Activated T-cell treated with anti-CD3 and anti-CD28 coated beads for 48 hours (primary cell): ENCODE measurements at regions not wholly inside any gene's neighbourhood (a gene's known extent, or its start where the extent isn't known, plus 50 kb on each side); places are given as distances from the start of the nearest gene placed in this dataset.
"Not testable (repeated sequence)": the region's sequence is repeated elsewhere in the genome, so short reads cannot be mapped to it uniquely, and the experiment has no call there.

ENCODE experiments used
- DNase-seq: peaks from one replicate; pipeline ENCODE4 v3.0.0-alpha.2; 2020; ENCODE audit warnings: low read depth

GRCh38 chr12:40431169-40431568 lies 206.4 kb downstream of the LRRK2 start:
- no peak for DNase-seq

DNA sequence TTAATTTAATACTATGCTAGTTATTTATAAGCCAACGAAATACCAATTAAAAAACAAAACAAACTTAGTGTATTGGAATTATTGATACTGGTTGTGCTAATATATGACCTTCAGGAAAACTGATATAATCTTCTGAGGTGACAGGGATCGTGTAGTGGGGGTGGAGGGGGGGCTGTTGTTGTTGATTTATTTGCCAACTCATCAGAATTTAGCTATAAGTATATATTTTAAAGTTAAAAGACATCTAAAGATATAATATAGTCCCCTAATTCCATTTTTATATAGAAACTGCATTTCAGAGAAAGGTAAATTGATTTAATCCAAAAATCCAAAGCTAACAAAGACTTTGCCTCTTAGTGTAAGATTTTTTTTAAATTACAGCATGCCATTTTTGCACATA lies 210.5 kb downstream of the LRRK2 start:
- DNase-seq: no peak

GRCh38 chr12:40435951-40436350 lies 211.2 kb downstream of the LRRK2 start:
- no peak for DNase-seq

- no peak for DNase-seq
Measured at GRCh38 chr12:40436564-40436963, 211.8 kb downstream of the LRRK2 start.

DNA sequence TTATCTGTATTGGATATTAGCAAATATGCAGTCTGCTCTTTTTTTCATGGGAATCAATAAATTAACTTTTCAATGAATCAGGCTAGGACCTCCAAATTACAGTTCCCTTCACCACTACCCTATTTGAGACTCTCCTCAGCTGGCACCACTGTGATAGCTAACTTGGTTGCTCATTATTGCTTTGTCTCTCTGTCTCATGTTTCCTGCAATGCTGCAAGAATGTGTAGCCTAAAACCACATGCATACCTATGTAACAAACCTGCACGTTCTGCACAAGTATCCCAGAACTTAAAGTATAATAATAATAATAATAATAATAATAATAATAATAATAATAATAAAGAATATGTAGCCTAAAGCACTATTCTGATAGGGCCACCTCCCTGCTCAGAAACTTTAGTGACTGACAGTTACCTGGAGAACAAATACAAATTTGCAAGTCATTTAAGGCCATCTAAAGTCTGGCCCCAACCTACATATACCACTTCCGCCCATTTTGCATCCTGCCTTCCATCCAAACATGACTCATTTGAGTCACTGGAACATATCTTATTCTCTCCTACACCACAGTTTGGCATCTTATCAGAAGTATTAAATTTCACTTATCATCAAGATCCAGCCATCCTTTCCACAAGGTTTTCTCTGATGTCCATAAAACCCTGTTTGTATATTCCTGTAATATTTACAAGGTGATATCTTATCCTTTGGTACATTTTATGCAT lies 215.1 kb downstream of the LRRK2 start:
- no peak for DNase-seq

DNA sequence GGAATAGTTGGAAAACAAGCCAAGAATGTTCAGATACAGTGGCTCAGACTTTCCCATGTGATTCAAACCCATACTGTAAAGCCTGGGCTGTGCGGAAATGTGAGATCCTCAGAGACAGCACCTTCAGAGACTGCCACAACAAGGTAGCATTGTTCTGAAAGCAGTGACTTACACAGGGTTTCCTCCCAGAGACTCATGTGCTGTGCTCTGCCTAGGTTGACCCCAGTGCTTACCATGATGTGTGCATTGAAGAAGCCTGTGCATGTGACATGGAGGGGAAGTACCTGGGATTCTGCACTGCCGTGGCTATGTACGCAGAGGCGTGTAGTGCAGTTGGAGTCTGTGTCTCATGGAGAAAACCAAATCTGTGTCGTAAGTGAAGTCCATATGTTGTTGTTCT lies 219.4 kb downstream of the LRRK2 start:
- DNase-seq: no peak

- DNase-seq: no peak
Measured at GRCh38 chr12:40446385-40446784, 221.6 kb downstream of the LRRK2 start.

- not testable (repeated sequence) for DNase-seq
Measured at GRCh38 chr12:40448523-40448922, 223.7 kb downstream of the LRRK2 start.

- DNase-seq: no peak
Measured at GRCh38 chr12:40451661-40452060, 226.9 kb downstream of the LRRK2 start.

DNA sequence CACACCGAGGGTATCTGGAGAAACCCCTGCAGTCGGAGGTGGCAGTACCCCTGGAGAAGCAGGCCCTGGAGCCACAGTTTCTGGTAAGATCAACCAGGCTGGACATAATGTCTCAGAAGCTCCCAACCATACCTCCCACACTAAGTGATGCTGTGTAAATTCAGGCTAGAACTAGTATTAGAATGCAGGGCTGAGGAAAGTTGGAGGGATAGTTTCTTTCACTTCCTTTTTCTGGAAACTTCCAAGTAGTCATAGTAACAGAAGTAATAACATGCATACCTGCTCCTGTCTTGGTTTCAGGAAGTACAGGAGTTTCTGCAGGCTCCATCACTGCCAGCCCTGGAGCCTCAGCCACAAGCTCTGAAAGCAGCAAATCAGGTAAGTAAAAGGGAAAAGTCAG lies 228.1 kb upstream of the CNTN1 start:
- DNase-seq: no peak

- DNase-seq: no peak
Measured at GRCh38 chr12:40469736-40470135, 222.5 kb upstream of the CNTN1 start.

DNA sequence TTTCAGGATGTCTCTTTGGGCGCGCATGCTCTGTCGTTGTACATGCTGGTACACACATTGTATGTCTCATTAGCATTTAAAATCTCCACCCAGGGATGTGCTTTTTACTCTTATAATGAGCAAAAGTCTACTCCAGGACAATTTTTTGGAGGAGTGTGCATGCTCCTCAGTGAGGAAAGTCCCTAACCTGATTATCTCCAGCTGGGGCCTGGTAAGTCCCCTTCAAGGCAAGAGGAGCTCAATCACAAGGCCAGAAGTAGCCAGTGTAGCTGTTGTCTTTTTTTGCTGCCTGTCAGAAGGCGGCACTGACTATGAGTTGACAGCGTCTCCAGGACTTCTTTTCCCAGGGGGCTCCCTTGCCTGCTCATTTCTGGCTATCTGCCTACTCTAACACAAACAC lies 218.3 kb upstream of the CNTN1 start:
- DNase-seq: no peak

DNA sequence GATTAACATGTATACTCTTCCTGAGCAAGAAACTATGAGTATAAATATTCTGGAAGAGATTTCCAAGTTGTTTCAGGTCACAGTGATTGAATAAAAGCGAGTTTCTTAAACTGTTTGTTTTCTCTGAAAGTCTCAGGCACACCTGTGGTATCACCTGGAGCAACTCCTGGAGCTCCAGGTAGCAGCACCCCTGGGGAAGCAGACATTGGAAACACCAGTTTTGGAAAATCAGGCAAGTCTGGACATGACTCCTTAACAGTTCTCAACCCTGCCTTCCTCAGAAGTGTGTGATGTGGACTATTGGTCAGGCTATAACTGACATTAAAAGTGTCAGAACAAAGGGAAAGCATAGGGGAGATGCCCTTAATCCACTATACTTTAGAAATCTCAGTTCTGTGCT lies 217.6 kb upstream of the CNTN1 start:
- DNase-seq: no peak

DNA sequence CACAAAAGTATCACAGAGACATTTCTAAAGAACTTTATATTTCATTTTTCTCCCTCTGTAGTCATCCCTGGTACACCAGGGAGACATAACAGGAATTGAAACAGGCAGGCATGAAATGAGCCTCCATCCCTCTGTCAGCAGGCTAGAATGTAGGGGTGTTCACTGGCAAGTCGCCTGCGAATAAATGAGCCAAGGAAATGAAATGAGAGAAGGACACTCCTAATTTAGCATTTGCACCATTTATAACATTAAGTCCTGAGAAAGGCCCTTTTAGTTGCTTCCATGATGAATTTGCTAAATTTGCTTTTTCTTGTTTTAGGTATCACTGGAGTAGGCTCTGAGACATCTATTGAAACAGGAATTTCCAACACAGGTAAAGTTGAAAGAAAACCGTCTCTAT lies 192.4 kb upstream of the CNTN1 start:
- DNase-seq: no peak

DNA sequence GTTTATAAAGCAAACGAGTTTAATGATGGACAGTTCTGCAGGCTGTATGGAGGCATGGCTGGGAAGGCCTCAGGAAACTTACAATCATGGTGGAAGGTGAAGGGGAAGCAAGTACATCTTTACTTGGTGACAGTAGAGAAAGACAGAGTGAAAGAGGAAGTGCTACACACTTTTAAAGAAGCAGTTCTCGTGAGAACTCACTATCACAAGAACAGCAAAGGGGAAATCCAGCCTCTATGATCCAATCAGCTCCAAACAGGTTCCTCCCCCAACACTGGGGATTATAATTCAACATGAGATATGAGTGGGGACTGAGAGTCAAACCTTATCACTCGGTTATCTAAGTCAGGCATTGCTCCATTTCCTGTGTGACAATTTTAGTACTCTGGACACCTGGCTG lies 189.9 kb upstream of the CNTN1 start:
- DNase-seq: no peak

DNA sequence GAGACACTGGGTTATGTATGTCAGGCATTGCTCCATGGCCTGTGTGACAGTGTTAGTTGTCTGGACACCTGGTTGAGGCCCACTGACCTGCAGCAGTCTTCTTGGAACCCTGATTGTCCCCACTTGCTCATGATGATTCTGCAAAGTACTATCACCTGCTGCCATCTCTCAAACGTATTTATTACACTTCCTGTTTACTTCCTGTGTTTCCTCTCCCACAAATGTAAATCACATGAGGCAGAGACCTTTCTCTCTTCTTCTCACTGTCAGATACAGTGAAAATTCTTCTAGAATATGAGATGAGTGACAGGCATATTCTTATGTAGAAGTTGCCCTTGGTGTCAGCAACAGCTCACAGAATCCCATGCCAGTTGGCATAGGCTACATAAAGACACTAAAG lies 186.9 kb upstream of the CNTN1 start:
- DNase-seq: no peak

- no peak for DNase-seq
Measured at GRCh38 chr12:40508421-40508820, 183.8 kb upstream of the CNTN1 start.

DNA sequence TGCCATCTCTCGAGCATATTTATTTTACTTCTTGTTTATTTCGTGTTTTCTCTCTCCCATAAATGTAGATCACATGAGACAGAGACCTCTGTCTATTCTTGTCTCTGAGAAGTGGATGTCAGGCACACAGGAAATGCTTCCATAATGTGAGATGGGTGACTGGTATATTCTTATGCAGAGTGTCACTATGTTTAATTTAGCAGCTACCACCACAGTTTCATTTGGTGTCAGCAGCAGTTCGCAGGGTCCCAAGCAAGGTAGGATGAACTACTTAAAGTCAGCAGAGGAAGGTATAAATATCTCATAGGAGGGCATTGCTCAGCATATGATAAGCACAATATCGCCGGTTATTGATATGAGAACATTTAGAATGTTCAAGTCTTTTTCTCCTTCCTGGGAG lies 180.9 kb upstream of the CNTN1 start:
- DNase-seq: no peak

DNA sequence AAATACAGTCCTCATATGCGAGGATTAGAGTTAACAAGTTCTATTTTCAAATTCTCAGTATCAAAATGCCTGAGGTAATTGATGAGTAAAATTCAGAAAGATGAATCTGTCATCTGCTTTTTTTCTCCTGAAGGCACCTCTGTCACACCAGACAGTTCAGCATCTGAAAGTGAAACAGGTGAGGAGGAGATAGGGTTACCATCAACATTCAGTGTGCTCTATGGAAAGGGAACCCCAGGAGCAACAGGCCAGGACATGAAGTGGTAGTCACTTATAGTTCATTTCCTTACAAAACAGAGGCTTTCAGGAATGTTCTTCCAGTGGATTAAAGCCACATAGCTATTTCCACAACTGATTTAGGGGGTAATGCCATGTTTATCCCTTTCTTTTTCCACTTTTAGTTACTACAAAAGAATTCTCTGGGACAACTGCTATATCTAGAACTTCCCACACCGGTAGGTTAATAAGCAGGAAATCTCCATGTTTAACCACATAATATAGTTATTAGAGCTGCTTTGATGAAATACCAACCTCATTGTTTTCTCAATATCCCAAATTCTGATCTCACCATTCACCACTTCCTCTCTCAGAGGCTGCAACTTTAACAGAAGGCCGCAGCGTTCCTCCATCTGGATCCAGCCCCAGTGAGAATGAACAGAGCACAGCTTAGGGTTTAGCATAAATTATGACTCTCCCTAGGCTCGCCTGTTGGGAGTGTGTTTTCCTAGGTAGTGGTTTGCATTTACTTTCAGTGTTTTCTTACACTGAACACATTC lies 177.0 kb upstream of the CNTN1 start:
- no peak for DNase-seq

- DNase-seq: no peak
Measured at GRCh38 chr12:40522837-40523236, 169.4 kb upstream of the CNTN1 start.

DNA sequence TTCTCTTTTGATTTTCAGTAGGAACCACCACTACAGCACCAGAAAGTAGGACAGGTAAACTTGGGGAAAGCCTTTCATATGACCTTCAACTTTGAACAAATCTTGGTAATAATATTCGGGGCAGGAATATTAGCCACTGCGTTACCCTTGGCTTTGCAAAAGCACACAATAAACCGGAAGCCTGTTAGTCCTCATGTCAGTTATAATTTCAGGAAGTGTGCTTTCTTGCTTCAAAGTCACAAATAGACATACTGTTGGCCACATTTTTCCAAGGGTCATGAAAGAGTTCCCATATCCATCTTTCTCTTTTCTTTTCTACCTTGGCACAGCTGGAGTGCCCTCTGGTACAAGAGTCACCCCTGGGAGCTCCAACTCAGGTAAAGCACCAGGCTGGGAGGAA lies 167.2 kb upstream of the CNTN1 start:
- DNase-seq: no peak

DNA sequence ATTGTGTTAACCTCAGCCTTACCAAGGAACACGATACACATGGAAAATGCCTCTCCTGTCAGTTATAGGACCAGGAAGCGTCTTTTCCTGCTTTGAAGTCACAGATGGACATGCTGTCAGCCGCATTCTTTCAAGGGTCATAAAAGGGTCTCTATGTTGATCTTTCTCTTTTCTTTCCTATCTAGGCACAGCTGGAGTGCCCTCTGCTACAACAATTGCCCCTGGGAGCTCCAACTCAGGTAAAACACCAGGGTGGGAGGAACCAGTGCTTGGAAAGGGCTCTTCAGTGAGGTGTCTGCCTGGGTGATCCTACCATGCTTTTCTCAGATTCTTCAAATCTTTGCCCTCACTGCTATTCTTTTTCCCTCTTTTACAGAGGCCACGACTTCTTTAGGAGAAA lies 157.4 kb upstream of the CNTN1 start:
- no peak for DNase-seq

DNA sequence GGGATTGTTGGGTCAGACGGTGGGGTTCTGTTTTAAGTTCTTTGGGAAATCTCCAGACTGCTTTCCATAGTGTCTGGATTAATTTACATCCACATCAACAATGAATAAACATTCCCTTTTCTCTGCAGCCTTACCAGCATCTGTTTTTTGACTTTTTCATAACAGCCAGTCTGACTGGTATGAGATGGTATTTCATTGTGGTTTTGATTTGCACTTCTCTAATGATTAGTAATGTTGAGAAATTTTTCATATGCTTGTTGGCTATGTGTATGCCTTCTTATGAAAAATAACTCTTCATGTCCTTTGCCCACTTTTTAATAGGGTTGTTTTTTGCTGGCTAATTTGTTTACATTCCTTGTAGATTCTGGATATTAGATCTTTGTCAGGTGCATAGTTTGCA lies 140.8 kb upstream of the CNTN1 start:
- no peak for DNase-seq

DNA sequence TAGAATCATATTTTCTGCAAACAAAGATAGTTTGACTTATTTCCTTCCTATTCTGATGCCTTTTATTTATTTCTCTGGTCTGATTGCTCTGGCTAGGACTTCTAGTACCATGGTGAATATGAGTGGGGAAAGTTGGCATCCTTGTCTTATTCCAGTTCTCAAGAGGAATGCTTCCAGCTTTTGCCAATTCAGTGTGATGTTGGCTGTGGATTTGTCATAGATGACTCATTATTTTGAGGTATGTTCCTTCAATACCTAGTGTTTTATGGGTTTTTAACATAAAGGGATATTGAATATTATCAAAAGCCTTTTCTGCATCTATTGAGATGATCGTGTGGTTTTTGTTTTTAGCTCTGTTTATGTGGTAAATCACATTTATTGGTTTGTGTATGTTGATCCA lies 139.4 kb upstream of the CNTN1 start:
- DNase-seq: no peak
